GM18858 (cell line): ENCODE measurements at regions not wholly inside any gene's neighbourhood (a gene's known extent, or its start where the extent isn't known, plus 50 kb on each side); places are given as distances from the start of the nearest gene placed in this dataset.
"Not testable (repeated sequence)": the region's sequence is repeated elsewhere in the genome, so short reads cannot be mapped to it uniquely, and the experiment has no call there.

Experiments used
- ATAC-seq: cut with Tn5 transposase; IDR thresholded peaks from one replicate; pipeline ENCODE4 v1.9.1; 2021; ENCODE audit not compliant: unreplicated experiment

GRCh38 chrX:125654501-125654900, 334.8 kb downstream of the TEX13C start:
- ATAC-seq = no peak

DNA sequence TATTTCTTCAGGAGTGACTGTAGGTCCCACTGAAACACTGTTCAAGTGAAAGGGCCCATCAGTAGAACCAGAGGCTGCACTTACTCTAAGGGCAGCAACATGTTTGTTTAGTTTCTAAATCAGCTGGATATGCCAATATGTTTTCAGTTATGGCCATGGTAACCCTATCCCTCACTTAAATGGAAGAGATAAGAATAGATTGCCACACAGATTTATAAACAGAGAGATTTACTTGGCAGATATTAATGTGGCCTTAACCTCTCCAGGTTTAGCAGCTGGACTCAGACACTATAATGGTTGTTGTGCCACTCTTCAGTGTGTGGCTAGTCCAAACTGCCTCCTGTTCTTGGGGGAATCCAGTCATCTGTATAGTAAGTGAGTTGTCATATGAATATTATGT, 354.1 kb downstream of the TEX13C start:
- no peak for ATAC-seq

- no peak for ATAC-seq
Observed at GRCh38 chrX:125678258-125678657, 358.6 kb downstream of the TEX13C start.

- ATAC-seq = no peak
Observed at GRCh38 chrX:125680366-125680765, 360.7 kb downstream of the TEX13C start.

GRCh38 chrX:125681058-125681457, 361.4 kb downstream of the TEX13C start:
- ATAC-seq = peak; percentile 41

DNA sequence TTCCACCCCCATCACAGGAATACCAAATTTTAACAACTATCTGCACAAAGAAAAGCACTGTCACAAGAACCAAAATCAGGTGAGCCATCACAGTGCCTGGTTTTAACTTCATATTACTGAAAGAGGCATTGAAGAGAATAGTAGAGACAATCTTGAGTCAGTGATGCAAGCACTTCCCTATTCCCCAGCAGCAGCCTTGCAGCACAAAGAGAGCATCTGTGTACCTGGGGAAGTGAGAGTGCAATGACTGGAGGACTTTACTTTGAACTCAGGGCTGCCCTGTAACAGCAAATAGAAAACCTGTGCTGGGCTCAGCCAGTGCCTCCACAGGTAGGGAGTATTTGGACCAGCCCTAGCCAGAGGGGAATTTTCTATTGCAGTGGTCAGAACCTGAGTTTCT, 361.8 kb downstream of the TEX13C start:
- peak; percentile 96 for ATAC-seq

- not testable (repeated sequence) for ATAC-seq
Observed at GRCh38 chrX:125690522-125690921, 370.9 kb downstream of the TEX13C start.

DNA sequence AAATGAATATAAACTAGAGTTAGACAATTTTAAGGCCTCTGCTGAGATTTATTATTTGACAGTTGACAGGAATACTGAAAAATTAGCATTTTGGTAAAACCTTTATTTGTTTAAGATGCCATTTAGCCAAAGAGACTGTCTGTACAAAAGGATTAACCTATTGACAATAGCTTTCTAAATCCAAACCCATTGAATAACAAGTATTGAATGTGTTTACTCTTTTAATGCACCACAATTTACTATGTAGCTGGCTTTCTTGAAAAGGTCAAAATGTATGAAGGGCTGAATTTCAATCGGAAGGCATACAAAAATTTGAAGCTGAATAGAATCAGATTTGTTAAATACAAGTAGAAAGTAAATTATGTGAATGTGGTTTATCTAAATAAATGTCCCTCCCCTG, 374.5 kb downstream of the TEX13C start:
- ATAC-seq = no peak

GRCh38 chrX:125709074-125709473, 389.4 kb downstream of the TEX13C start:
- no peak for ATAC-seq

- ATAC-seq = no peak
Observed at GRCh38 chrX:125709532-125709931, 389.9 kb downstream of the TEX13C start.

GRCh38 chrX:125710403-125711062, 390.9 kb downstream of the TEX13C start:
- ATAC-seq = no peak

DNA sequence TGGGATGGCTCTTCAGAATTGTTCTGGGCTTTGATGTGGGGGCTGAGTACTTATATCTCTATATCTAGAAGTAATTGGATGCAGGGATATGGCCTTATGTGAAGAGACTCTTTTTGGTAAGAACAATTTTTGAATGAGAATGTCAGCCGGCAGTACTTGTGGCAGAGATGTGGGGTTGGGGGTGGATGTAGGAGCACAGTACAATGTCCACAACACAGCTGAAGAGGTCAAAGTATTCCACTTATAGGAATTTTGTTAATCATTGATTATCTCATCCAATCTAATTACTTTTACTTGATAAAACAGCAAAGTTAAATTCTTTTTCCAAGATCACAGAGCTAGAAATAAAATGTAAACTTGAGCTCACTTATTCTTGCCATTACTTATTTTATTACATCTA, 391.4 kb downstream of the TEX13C start:
- ATAC-seq = no peak

GRCh38 chrX:125713633-125714032, 394.0 kb downstream of the TEX13C start:
- no peak for ATAC-seq

GRCh38 chrX:125727117-125727516, 407.4 kb downstream of the TEX13C start:
- no peak for ATAC-seq

- no peak for ATAC-seq
Observed at GRCh38 chrX:125736008-125736729, 416.5 kb downstream of the TEX13C start.

GRCh38 chrX:125742811-125743210, 423.1 kb downstream of the TEX13C start:
- no peak for ATAC-seq

GRCh38 chrX:125744914-125745313, 421.2 kb downstream of the DCAF12L2 start:
- ATAC-seq = peak; percentile 38

DNA sequence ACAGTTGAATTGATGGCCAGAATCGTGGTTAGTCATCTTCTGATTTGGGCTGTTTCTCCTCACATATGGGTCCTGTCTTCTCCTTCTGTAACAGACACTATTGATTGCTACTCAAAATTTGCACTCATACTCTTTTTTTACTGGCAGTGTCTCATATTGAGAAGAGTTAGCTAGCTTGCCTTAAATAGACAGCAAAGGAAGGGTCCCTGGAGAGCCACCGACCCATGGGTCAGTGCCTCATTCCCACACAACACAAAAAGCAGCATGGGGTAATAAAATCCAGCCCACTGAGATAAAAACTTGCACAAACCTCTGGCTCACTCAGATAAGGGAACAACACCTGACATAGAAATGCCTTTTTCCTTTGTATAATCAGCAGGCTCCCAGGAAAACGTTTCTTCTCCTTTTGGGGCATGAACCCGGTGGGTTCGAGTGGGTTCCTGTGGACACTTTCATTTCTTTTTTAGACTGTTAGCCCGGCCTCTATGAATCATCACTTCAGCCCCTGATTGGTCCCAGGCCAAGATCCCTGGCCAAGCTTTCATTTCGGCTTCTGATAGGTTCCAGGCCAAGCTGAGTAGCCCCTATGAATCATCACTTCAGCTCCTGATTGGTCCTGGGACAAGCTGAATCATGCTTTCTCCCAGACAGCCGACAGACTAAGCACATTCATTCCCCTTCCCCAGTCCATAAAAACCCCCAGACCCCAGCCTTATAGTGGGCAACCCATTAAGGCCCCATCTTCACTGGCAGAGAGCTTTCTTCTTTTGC, 408.1 kb downstream of the DCAF12L2 start:
- no peak for ATAC-seq

DNA sequence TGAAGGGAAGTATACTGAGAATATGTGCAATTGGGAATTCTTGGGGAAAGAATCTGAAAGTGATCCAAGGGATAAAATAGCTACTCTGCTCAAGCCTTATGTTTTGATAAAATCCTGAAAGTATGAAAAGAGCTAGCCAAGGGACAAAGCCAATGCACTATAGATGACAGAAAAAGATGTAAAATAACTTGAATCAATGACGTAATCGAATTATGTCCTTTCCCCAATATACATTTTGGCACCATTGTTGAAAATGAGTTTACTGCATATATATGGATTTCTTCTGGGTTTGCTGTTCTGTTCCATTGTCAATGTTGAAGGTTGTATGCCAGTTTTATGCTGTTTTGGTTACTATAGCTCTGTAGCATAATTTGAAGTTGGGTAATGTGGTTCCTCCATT, 407.3 kb downstream of the DCAF12L2 start:
- ATAC-seq = no peak

DNA sequence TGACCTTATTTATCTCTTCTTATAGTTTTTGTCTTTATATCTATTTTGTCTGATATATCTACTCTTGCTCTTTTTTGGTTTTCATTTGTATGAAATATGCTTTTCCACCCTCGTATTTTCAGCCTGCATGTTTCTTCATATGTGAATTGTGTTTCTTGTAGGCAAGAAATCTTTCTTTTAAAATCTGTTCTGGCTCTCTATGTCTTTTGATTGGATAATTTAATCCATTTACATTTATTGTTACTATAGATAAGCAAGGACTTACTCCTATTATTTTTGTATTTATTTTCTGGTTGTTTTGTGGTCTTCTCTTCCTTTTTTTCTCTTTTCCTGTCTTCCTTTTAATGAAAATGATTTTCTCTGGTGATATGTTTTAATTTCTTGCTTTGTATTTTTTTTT, 403.1 kb downstream of the DCAF12L2 start:
- no peak for ATAC-seq

GRCh38 chrX:125765347-125765746, 400.7 kb downstream of the DCAF12L2 start:
- ATAC-seq = no peak

GRCh38 chrX:125769628-125770027, 396.5 kb downstream of the DCAF12L2 start:
- ATAC-seq = no peak
